GM19328 (cell line): ENCODE measurements at regions not wholly inside any gene's neighbourhood (a gene's known extent, or its start where the extent isn't known, plus 50 kb on each side); places are given as distances from the start of the nearest gene placed in this dataset.

Experiments used
- ATAC-seq: cut with Tn5 transposase; IDR thresholded peaks from one replicate; pipeline ENCODE4 v1.9.1; 2021; ENCODE audit warnings: mild to moderate bottlenecking, moderate library complexity; ENCODE audit not compliant: unreplicated experiment

GRCh38 chr7:54701982-54702381, 57.0 kb downstream of the SEC61G start:
- no peak for ATAC-seq

- ATAC-seq = no peak
Observed at GRCh38 chr7:54699715-54700114, 59.3 kb downstream of the SEC61G start.

- ATAC-seq = no peak
Observed at GRCh38 chr7:54697659-54698186, 61.3 kb downstream of the SEC61G start.

- no peak for ATAC-seq
Observed at GRCh38 chr7:54690892-54691291, 68.1 kb downstream of the SEC61G start.

DNA sequence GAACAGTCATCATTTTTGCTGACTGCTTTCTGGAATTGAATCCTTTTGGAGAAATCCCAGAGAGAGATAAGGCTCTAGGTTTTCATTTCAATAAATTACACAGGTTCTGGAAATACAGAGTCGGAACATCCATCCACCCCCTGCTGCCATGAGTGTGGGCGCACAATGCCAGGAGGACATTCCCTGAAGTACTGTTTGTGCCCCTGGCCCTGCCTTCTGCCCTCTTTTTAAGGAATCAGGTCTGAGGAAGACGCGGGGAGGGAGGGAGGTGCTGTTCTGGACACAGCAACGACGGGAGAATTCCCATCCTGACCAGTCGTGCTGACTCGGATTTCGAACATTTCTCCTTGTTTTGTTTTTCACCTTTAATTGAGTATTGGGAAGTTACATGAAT, 69.0 kb downstream of the SEC61G start:
- no peak for ATAC-seq

GRCh38 chr7:54689394-54690049, 69.5 kb downstream of the SEC61G start:
- ATAC-seq = no peak

DNA sequence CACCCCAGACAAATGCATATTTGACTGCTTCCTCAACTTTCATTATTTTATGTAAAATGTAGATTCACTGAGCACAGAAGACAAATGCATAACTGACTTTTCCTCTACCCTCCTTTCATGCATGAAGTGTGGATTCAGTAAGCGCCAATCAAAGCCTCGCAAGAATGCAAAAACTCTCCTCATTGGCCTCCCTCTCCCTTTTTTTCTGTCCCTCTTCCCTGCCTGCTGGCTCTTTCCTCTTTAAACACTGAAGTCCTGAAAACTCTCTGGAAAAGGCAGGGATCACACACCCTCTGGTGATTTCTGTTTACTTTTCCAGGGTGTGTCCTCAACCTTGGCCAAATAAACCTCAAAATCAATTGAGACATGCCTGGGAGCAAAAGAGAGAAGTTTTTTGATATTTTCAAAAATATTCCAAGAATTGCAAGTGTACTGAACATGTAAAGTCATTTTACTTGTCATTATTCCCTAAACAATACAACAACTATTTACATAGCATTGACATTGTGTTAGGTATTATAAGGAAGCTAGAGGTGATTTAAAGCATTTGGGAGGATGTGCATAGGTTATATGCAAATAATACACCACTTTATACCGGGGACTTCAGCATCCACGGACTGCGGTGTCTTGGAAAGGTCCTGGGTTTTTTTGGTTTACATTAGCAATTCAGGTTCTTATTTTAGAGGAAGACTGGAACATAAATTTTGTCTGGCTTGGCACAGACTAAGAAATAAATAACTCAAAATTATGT, 71.4 kb downstream of the SEC61G start:
- no peak for ATAC-seq

DNA sequence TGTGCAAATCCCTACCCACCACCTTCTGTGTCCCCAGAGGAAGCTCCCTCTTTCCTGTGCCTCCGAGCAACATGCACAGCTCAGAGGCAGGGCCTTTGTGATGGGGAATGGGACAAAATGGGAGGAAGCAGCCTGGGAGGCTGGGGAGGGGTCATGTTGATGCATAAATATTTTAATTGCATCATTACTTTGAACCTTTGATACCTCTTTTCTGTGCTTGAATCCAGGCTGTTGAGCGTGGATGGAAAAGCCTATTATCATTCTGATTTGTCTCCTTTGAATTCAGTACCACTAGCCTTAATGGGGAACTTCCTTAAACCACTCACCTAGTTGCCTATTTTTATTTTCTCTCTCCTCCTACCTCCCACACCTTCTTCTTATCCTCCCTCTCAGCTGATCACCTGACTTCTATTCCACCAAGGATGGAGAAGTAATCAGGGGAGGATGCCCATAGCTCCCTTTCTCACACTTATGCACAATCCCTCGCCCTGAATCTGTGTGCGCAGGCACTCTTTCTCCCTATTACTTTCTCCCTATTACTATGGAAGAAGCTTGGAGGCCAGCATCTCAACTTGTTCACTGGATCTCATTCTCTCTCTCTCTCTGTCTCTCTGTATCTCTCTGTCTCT, 78.5 kb downstream of the SEC61G start:
- no peak for ATAC-seq

DNA sequence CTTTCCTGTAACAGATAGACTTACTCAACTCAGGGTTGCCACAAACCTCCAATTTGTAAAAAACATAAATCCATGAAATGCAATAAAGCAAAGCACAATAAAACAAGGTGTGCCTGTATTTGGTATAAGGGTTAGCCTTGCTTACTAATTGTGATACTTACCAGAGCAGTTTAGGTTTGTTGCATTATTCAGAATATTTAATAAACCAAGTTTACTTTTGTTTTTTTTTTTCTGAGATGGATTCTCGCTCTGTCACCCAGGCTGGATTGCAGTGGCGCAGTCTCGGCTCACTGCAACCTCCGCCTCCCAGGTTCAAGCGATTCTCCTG, 79.6 kb downstream of the SEC61G start:
- no peak for ATAC-seq

DNA sequence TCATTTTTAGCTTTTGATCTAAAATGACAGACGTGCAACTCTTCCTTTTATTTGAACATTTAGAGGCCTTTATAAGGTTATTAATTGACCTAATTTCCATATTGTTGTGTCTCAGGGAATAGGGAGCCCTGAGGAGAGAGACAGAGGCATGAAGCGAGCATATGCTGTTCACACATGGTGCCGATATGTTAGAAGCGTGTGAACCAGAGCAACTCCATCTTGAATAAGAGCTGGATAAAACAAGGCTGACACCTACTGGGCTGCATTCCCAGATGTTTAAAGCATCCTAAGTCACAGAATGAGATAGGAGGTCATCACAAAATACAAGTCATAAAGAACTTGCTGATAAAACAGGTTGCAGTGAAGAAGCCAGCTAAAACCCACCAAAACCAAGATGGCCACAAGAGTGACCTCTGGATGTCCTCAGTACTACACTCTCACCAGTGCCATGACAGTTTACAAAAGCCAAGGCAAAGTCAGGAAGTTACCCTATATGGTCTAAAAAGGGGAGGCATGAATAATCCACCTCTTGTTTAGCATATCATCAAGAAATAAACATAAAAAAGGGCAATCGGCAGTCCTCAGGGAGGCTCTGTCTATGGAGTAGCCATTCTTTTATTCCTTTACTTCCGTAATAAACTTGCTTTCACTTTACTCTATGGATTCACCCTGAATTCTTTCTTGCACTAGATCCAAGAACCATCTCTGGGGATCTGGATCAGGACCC, 80.1 kb downstream of the SEC61G start:
- ATAC-seq = no peak

DNA sequence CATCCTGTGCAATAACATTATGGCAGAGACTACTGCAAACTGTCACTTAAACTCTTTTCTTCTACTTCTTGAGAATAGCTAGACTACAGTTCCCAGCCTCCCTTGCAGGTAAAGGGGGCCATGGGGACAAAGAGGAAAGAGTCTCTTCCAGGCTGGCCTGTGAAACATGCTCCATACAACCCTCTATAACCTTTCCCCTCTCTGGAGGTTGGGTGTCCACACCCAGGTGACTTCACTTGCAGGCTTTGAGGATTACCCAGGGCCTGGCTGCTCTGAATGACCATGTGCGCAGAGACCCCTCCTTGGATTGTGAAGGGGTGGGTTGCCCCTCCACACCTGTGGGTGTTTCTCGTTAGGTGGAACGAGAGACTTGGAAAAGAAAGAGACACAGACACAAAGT, 84.1 kb downstream of the SEC61G start:
- ATAC-seq = no peak

DNA sequence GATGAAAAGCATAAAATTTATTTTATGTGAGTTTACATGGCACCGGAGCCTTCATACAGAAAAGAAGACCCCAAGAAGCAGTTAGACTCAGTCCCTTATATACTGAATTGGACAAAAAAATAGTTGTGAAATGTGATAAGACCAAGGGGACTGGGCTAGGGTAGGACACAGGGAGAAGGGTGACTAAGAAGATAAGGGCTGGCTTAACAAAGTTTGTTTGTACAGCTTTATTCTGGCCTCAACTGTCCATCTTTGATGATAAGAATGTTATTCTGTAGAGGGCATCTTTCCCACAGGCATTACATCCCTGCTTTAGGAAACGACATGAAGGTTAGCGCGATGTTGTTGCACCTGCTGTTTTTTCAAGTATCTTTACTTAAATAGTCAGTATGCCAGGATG, 86.5 kb downstream of the SEC61G start:
- no peak for ATAC-seq

GRCh38 chr7:54664235-54665228, 94.5 kb downstream of the SEC61G start:
- peak; percentile 52 for ATAC-seq

DNA sequence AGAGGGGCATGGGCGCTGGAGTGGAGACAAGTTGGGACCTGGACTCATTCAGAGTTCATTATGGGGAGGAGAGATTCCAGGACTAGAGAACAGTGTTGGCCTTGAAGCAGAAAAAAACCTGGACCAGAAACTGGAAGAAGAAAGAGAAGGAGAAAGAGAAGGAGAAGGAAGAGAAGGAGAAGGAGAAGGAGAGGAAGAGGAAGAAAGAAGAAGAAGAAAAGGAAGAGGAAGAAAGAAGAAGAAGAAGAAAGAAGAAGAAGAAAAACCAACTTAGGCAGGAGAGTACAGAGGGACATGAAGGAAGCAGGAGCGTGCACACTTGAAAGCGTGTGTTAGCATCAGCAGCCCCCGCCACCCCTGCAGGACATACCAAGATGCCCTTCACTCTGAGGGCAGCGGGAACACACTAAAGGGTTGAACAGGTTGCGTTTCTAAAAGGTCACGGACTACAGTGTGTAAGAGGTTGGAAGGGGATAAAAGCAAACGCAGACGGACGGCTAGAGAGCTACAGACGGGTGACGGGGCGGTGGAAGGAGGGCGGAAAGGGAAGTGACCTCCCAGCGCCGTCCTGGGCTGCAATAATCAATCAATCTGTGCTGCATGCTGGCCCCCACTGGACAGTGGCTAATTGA, 95.3 kb downstream of the SEC61G start:
- no peak for ATAC-seq

- ATAC-seq = no peak
Observed at GRCh38 chr7:54663186-54663585, 95.8 kb downstream of the SEC61G start.

DNA sequence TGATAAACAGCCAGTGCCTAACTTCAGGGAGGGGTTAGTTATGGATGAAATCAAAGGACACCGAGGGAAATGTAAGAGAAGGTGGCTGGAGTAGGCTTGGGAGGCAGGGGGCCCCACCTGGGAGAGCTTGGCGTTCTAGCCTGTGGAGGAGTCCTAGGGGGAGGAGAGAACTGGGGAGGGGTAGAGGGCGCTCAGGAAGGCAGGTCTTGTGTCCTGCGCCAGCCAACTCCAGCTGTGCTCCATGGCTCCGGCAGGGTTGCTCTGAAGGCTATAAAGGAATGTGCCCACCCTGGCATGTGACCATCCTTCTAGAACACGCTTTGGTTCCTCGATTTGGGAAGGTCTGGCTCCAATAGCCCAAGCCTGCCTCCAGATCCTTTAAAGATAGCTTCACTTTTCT, 96.3 kb downstream of the SEC61G start:
- ATAC-seq = no peak

DNA sequence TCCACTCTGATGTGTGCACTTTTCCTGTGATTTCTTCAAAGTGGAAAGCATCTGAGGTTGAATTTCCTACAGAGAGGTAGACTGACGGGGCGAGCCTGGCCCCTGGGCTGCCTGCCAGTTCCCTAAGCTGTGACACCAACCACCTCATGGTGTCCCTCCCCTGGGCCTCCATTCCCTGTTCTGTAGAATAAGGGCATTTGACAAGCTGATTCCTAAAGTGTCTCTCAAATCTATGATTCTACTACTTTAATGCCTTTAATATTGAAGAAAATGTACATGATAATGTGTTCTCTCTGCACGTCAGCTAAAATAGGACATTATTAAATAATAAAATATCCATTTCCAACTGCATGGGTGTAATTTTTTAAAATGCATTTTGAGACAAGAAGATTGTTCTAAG, 105.1 kb downstream of the SEC61G start:
- no peak for ATAC-seq

- no peak for ATAC-seq
Observed at GRCh38 chr7:54643064-54643463, 100.9 kb downstream of the VSTM2A start.

DNA sequence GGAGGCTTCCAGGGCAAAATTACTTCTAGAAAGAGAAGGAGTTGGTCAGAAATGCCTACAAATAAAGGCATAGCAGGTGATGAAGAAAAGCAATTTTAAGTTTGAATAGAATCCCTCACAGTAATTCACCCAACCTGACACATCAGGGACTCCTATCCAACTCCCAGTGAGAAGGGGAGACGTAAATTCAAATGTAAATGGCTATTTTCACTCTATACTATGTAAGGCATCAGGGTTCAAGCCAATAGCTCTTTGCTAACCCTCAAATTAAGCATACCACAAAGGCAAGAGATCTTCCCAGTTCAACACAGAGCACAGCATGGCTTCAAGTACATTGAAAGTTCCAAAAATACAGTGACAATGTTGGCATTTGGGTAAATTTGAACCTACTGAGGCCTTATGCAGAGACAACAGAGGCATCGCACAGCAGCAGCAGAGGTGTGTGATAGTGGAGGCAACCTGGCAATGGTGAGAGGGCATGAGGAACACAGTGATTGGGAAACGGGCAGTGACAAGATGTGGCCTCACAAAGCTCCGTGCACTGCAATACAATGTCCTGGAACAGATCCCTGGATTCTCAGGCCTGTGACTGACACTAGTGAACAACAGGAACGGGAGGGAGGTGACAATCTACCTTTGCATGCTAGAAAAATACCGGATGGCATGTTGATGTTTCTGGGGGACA, 95.7 kb downstream of the VSTM2A start:
- no peak for ATAC-seq
